Thymus (tissue), 11 donors: ENCODE measurements at regions not wholly inside any gene's neighbourhood (a gene's known extent, or its start where the extent isn't known, plus 50 kb on each side); places are given as distances from the start of the nearest gene placed in this dataset.

Experiments used
- DNase-seq, 9 donors: peaks; one replicate each; pipeline ENCODE4 v3.0.0-alpha.2; 2013; ENCODE audit warnings: low spot score in 9 of 9, low read depth in 6 of 9, missing footprints in 1 of 9
- H3K27ac ChIP-seq, 2 donors: one replicate each; pipeline ENCODE4 v1.5.1; 2013; ENCODE audit warnings: control low read depth in 1 of 2, low read depth in 1 of 2, low read length in 1 of 2, mild to moderate bottlenecking in 1 of 2, moderate library complexity in 1 of 2
- H3K27me3 ChIP-seq, 2 donors: one replicate each; pipeline ENCODE4 v1.5.1; 2013; ENCODE audit warnings: low read length in 1 of 2; ENCODE audit not compliant: control insufficient read depth in 2 of 2, insufficient read depth in 1 of 2
- H3K36me3 ChIP-seq, 2 donors: one replicate each; pipeline ENCODE4 v1.5.1; 2013; ENCODE audit warnings: low read length in 1 of 2, mild to moderate bottlenecking in 1 of 2, moderate library complexity in 1 of 2; ENCODE audit not compliant: control insufficient read depth in 2 of 2, insufficient read depth in 2 of 2
- H3K4me1 ChIP-seq, 2 donors: one replicate each; pipeline ENCODE4 v1.5.1; 2013; ENCODE audit warnings: low read length in 2 of 2; ENCODE audit not compliant: control insufficient read depth in 2 of 2, insufficient read depth in 2 of 2
- H3K4me3 ChIP-seq, 2 donors: one replicate each; pipeline ENCODE4 v1.5.1; 2013; ENCODE audit warnings: low read length in 2 of 2, control low read depth in 1 of 2, mild to moderate bottlenecking in 1 of 2
- H3K9me3 ChIP-seq, 2 donors: one replicate each; pipeline ENCODE4 v1.5.1; 2013; ENCODE audit warnings: low read length in 1 of 2, mild to moderate bottlenecking in 1 of 2; ENCODE audit not compliant: control insufficient read depth in 2 of 2, insufficient read depth in 1 of 2
- WGBS: extraction: QIAGEN DNeasy Blood & Tissue Kit; methylation state at CpG from one replicate; pipeline ENCODE4 v1.1.7; 2013; 5-methylcytosine and 5-hydroxymethylcytosine counted together
- donor health status: healthy.

GRCh38 chr1:118339400-118340124 lies 154.5 kb upstream of the SPAG17 start:
- 94% methylated on average over 4 of the region's 4 CpGs for whole genome bisulfite sequencing
- Histone ChIP-seq H3K27ac (no peak overlapping the region), H3K9me3 (no peaks in the 10 kb centered on the region), H3K36me3 (no peaks in the 10 kb centered on the region), H3K4me1 (no peaks in the 10 kb centered on the region), H3K4me3 (no peak overlapping the region), H3K27me3 (no peaks in the 10 kb centered on the region)
- DNase-seq, result no peak

- Histone ChIP-seq H3K4me1 (no peaks in the 10 kb centered on the region), H3K9me3 (no peaks in the 10 kb centered on the region), H3K27ac (no peak overlapping the region), H3K4me3 (no peak overlapping the region), H3K27me3 (no peaks in the 10 kb centered on the region), H3K36me3 (no peaks in the 10 kb centered on the region)
- 87% methylated on average over 3 of the region's 3 CpGs for WGBS
- DNase-seq, result no peak
Observed at GRCh38 chr1:118338936-118339335, 153.9 kb upstream of the SPAG17 start.

GRCh38 chr1:118337346-118337745 lies 152.3 kb upstream of the SPAG17 start:
- no peak for DNase-seq
- no peak overlapping the region for H3K4me3 ChIP-seq
- no peaks in the 10 kb centered on the region for H3K36me3 ChIP-seq
- H3K27me3 ChIP-seq, result no peaks in the 10 kb centered on the region
- no peaks in the 10 kb centered on the region for H3K9me3 ChIP-seq
- H3K4me1 ChIP-seq, result no peaks in the 10 kb centered on the region
- H3K27ac ChIP-seq, result no peak overlapping the region

- WGBS, result 54% methylated on average over 2 of the region's 2 CpGs
- H3K4me1 ChIP-seq, result no peaks in the 10 kb centered on the region
- DNase-seq, result peak in 1 of 9 donors; percentile 8
- H3K27ac ChIP-seq, result no peak overlapping the region
- H3K9me3 ChIP-seq, result no peaks in the 10 kb centered on the region
- H3K27me3 ChIP-seq, result no peaks in the 10 kb centered on the region
- H3K4me3 ChIP-seq, result no peak overlapping the region
- no peaks in the 10 kb centered on the region for H3K36me3 ChIP-seq
Observed at GRCh38 chr1:118335331-118335732, 150.3 kb upstream of the SPAG17 start.

GRCh38 chr1:118334506-118334905 lies 149.5 kb upstream of the SPAG17 start:
- H3K4me3 ChIP-seq, result no peak overlapping the region
- no peak for DNase-seq
- WGBS, result 93% methylated on average over 1 of the region's 1 CpG
- no peaks in the 10 kb centered on the region for H3K9me3 ChIP-seq
- no peak overlapping the region for H3K27ac ChIP-seq
- no peaks in the 10 kb centered on the region for H3K4me1 ChIP-seq
- no peaks in the 10 kb centered on the region for H3K36me3 ChIP-seq
- no peaks in the 10 kb centered on the region for H3K27me3 ChIP-seq

- no peak for DNase-seq
- Histone ChIP-seq H3K4me1 (no peaks in the 10 kb centered on the region), H3K27ac (no peak overlapping the region), H3K27me3 (no peaks in the 10 kb centered on the region), H3K4me3 (no peak overlapping the region), H3K9me3 (no peaks in the 10 kb centered on the region), H3K36me3 (no peaks in the 10 kb centered on the region)
- WGBS, result 90% methylated on average over 4 of the region's 4 CpGs
Observed at GRCh38 chr1:118333601-118334210, 148.7 kb upstream of the SPAG17 start.

- 89% methylated on average over 6 of the region's 6 CpGs for WGBS
- DNase-seq, result no peak
Observed at GRCh38 chr1:118326960-118327629, 142.1 kb upstream of the SPAG17 start.

GRCh38 chr1:118325550-118326225 lies 140.7 kb upstream of the SPAG17 start:
- H3K9me3 ChIP-seq, result no peaks in the 10 kb centered on the region
- no peaks in the 10 kb centered on the region for H3K4me1 ChIP-seq
- H3K36me3 ChIP-seq, result no peaks in the 10 kb centered on the region
- H3K27ac ChIP-seq, result no peak overlapping the region
- H3K4me3 ChIP-seq, result no peak overlapping the region
- H3K27me3 ChIP-seq, result no peaks in the 10 kb centered on the region
- DNase-seq, result no peak

More at GRCh38 chr1:118326960-118327629, 142.1 kb upstream of the SPAG17 start:
- Histone ChIP-seq H3K36me3 (no peaks in the 10 kb centered on the region), H3K4me1 (no peaks in the 10 kb centered on the region), H3K27ac (no peak overlapping the region), H3K27me3 (no peaks in the 10 kb centered on the region), H3K4me3 (no peak overlapping the region), H3K9me3 (no peaks in the 10 kb centered on the region)

- Histone ChIP-seq H3K27me3 (no peaks in the 10 kb centered on the region), H3K9me3 (no peaks in the 10 kb centered on the region), H3K27ac (no peak overlapping the region), H3K4me3 (no peak overlapping the region), H3K36me3 (no peaks in the 10 kb centered on the region), H3K4me1 (no peaks in the 10 kb centered on the region)
- no peak for DNase-seq
- 2% methylated on average over 1 of the region's 1 CpG for WGBS
Observed at GRCh38 chr1:118323246-118323645, 138.2 kb upstream of the SPAG17 start.
